ENCODE measurements at regions not wholly inside any gene's neighbourhood (a gene's known extent, or its start where the extent isn't known, plus 50 kb on each side); places are given as distances from the start of the nearest gene placed in this dataset.

- no peak for TF ChIP-seq CTCF (conservative IDR thresholded peaks at IDR 0.05)
- no peak for TF ChIP-seq EZH2 (IDR thresholded peaks at IDR 0.05; ENCODE audit: low read depth)
These were observed 146.9 kb upstream of the EPHA7 start for GRCh38 chr6:93566285-93566684.
